ENCODE measurements at regions not wholly inside any gene's neighbourhood (a gene's known extent, or its start where the extent isn't known, plus 50 kb on each side); places are given as distances from the start of the nearest gene placed in this dataset.

- no peak for DNase-seq
Measured at GRCh38 chr14:101108579-101109346, 205.2 kb upstream of the RTL1 start.

- no peak for DNase-seq
Measured at GRCh38 chr14:101109347-101109638, 205.8 kb upstream of the RTL1 start.

- DNase-seq = no peak
Measured at GRCh38 chr14:101109981-101110728, 206.6 kb upstream of the RTL1 start.

- DNase-seq = no peak
Measured at GRCh38 chr14:101110729-101111619, 207.5 kb upstream of the RTL1 start.

- no peak for DNase-seq
Measured at GRCh38 chr14:101111620-101112290, 208.2 kb upstream of the RTL1 start.

- no peak for DNase-seq
Measured at GRCh38 chr14:101112351-101113107, 209.0 kb upstream of the RTL1 start.

- DNase-seq = no peak
Measured at GRCh38 chr14:101113108-101113612, 209.6 kb upstream of the RTL1 start.

- no peak for DNase-seq
Measured at GRCh38 chr14:101113835-101114725, 210.6 kb upstream of the RTL1 start.

GRCh38 chr14:101114726-101115515 is 211.4 kb upstream of the RTL1 start:
- DNase-seq = peak; percentile 79

- DNase-seq = no peak
Measured at GRCh38 chr14:101115652-101116051, 212.1 kb upstream of the RTL1 start.

- DNase-seq = no peak
Measured at GRCh38 chr14:101116065-101116464, 212.5 kb upstream of the RTL1 start.

GRCh38 chr14:101116486-101117130 is 213.1 kb upstream of the RTL1 start:
- DNase-seq = no peak

- no peak for DNase-seq
Measured at GRCh38 chr14:101117543-101117942, 214.0 kb upstream of the RTL1 start.

- DNase-seq = no peak
Measured at GRCh38 chr14:101118233-101118632, 214.7 kb upstream of the RTL1 start.

GRCh38 chr14:101118746-101119591 is 215.4 kb upstream of the RTL1 start:
- peak; percentile 70 for DNase-seq

- DNase-seq = peak; percentile 87
Measured at GRCh38 chr14:101119830-101120571, 216.5 kb upstream of the RTL1 start.

Measured in tongue (tissue), 1 donor.